LNCAP (cell line): ENCODE measurements at regions not wholly inside any gene's neighbourhood (a gene's known extent, or its start where the extent isn't known, plus 50 kb on each side); places are given as distances from the start of the nearest gene placed in this dataset.

Experiments used
- CTCF ChIP-seq: fragments of 450-650 bp; IDR thresholded peaks from 2 replicates; pipeline ENCODE4 v1.5.1; 2017; ENCODE audit warnings: mild to moderate bottlenecking

GRCh38 chr11:109034339-109034696 is 369.4 kb downstream of the DDX10 start:
- no peak for TF ChIP-seq CTCF

- no peak for TF ChIP-seq CTCF
Measured at GRCh38 chr11:109035284-109035683, 370.4 kb downstream of the DDX10 start.

- no peak for TF ChIP-seq CTCF
Measured at GRCh38 chr11:109036011-109036410, 371.1 kb downstream of the DDX10 start.

- no peak for TF ChIP-seq CTCF
Measured at GRCh38 chr11:109037856-109038780, 373.2 kb downstream of the DDX10 start.

- no peak for TF ChIP-seq CTCF
Measured at GRCh38 chr11:109039611-109040010, 374.7 kb downstream of the DDX10 start.

GRCh38 chr11:109040303-109040702 is 375.4 kb downstream of the DDX10 start:
- TF ChIP-seq CTCF = peak; percentile 32; the same call in 1 of the 2 replicates

- no peak for TF ChIP-seq CTCF
Measured at GRCh38 chr11:109041876-109042275, 377.0 kb downstream of the DDX10 start.
